ENCODE measurements at regions not wholly inside any gene's neighbourhood (a gene's known extent, or its start where the extent isn't known, plus 50 kb on each side); places are given as distances from the start of the nearest gene placed in this dataset.

GRCh38 chr5:23169660-23170416 lies 316.7 kb upstream of the CDH12 start:
- no peaks in the 10 kb centered on the region for H3K4me1 Mint-ChIP-seq
- POLR2A ChIA-PET: no interaction called here
- Histone ChIP-seq H3K79me2 (ENCODE audit: control insufficient read depth, insufficient read depth, low read length) (no peaks in the 10 kb centered on the region), H3K4me2 (replicated peaks; ENCODE audit: low read depth, low read length, poor library complexity, severe bottlenecking) (no peak overlapping the region), H3K27ac (ENCODE audit: low read length in 2 of 2) (no peak overlapping the region), H2AFZ (ENCODE audit: insufficient read depth, low read depth, low read length, poor library complexity, severe bottlenecking) (no peak overlapping the region), H3K9ac (ENCODE audit: low read length) (no peak overlapping the region), H3K27me3 (replicated peaks in 1 of 4; ENCODE audit: control extremely low read depth in 1 of 4, control insufficient read depth in 3 of 4, insufficient read depth in 4 of 4, low read length in 3 of 4) (no peaks in the 10 kb centered on the region), H3K4me3 (ENCODE audit: control extremely low read depth in 1 of 5, extremely low read depth in 1 of 5, insufficient read depth in 1 of 5, low read depth in 2 of 5, low read length in 4 of 5) (no peak overlapping the region), H4K20me1 (ENCODE audit: control insufficient read depth, insufficient read depth, low read length, poor library complexity, severe bottlenecking) (no peaks in the 10 kb centered on the region), H3K9me3 (ENCODE audit: control extremely low read depth in 1 of 3, control insufficient read depth in 2 of 3, insufficient read depth in 1 of 3, low read length in 2 of 3) (no peaks in the 10 kb centered on the region), H3K36me3 (replicated peaks in 1 of 2; ENCODE audit: control extremely low read depth in 1 of 2, control insufficient read depth in 1 of 2, extremely low read depth in 1 of 2, insufficient read depth in 2 of 2, low read length in 1 of 2) (no peaks in the 10 kb centered on the region), H3K4me1 (ENCODE audit: control insufficient read depth in 2 of 2, insufficient read depth in 2 of 2, low read length in 2 of 2) (no peaks in the 10 kb centered on the region)
- ATAC-seq (ENCODE audit: low read depth): no peak
- H3K4me3 Mint-ChIP-seq: no peak overlapping the region
- CTCF ChIA-PET: no interaction called here
- DNase-seq: no peak
- 80% methylated on average over 1 of the region's 7 CpGs for WGBS (ENCODE audit: insufficient coverage)
- H3K9me3 Mint-ChIP-seq (ENCODE audit: insufficient read depth): peaks cover 7% of the 10 kb centered on the region
- TF ChIP-seq, protein P1, sequence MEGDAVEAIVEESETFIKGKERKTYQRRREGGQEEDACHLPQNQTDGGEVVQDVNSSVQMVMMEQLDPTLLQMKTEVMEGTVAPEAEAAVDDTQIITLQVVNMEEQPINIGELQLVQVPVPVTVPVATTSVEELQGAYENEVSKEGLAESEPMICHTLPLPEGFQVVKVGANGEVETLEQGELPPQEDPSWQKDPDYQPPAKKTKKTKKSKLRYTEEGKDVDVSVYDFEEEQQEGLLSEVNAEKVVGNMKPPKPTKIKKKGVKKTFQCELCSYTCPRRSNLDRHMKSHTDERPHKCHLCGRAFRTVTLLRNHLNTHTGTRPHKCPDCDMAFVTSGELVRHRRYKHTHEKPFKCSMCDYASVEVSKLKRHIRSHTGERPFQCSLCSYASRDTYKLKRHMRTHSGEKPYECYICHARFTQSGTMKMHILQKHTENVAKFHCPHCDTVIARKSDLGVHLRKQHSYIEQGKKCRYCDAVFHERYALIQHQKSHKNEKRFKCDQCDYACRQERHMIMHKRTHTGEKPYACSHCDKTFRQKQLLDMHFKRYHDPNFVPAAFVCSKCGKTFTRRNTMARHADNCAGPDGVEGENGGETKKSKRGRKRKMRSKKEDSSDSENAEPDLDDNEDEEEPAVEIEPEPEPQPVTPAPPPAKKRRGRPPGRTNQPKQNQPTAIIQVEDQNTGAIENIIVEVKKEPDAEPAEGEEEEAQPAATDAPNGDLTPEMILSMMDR (IDR thresholded peaks at IDR 0.05): no peak
- no peak for TF ChIP-seq EZH2 (IDR thresholded peaks at IDR 0.05; ENCODE audit: borderline replicate concordance, insufficient read depth, low read depth, low read length, poor library complexity, severe bottlenecking)
- H3K27ac Mint-ChIP-seq: no peak overlapping the region
- H3K27me3 Mint-ChIP-seq: no peaks in the 10 kb centered on the region
- intact Hi-C loops (cut with micrococcal nuclease): no loop called here

GRCh38 chr5:23164971-23165370 lies 311.8 kb upstream of the CDH12 start:
- intact Hi-C loops (cut with micrococcal nuclease): no loop called here
- Mint-ChIP-seq H3K27me3 (no peaks in the 10 kb centered on the region), H3K27ac (no peak overlapping the region), H3K4me3 (no peak overlapping the region), H3K9me3 (ENCODE audit: insufficient read depth) (peaks cover 3% of the 10 kb centered on the region), H3K4me1 (no peaks in the 10 kb centered on the region)
- no peak for DNase-seq
- CTCF ChIA-PET: no interaction called here
- no peaks in the 10 kb centered on the region for H4K20me1 ChIP-seq (ENCODE audit: control insufficient read depth, insufficient read depth, low read length, poor library complexity, severe bottlenecking)
- no peaks in the 10 kb centered on the region for H3K9me3 ChIP-seq (ENCODE audit: control extremely low read depth in 1 of 3, control insufficient read depth in 2 of 3, insufficient read depth in 1 of 3, low read length in 2 of 3)
- no peak overlapping the region for H3K27ac ChIP-seq (ENCODE audit: low read length in 2 of 2)
- no peak for ATAC-seq (ENCODE audit: low read depth)
- H3K27me3 ChIP-seq (replicated peaks in 1 of 4; ENCODE audit: control extremely low read depth in 1 of 4, control insufficient read depth in 3 of 4, insufficient read depth in 4 of 4, low read length in 3 of 4): no peaks in the 10 kb centered on the region
- POLR2A ChIA-PET: no interaction called here
- no peaks in the 10 kb centered on the region for H3K36me3 ChIP-seq (replicated peaks in 1 of 2; ENCODE audit: control extremely low read depth in 1 of 2, control insufficient read depth in 1 of 2, extremely low read depth in 1 of 2, insufficient read depth in 2 of 2, low read length in 1 of 2)
- no peaks in the 10 kb centered on the region for H3K4me1 ChIP-seq (ENCODE audit: control insufficient read depth in 2 of 2, insufficient read depth in 2 of 2, low read length in 2 of 2)
- H2AFZ ChIP-seq (ENCODE audit: insufficient read depth, low read depth, low read length, poor library complexity, severe bottlenecking): no peak overlapping the region
- TF ChIP-seq, protein P1 (IDR thresholded peaks at IDR 0.05): no peak
- TF ChIP-seq EZH2 (IDR thresholded peaks at IDR 0.05; ENCODE audit: borderline replicate concordance, insufficient read depth, low read depth, low read length, poor library complexity, severe bottlenecking): no peak
- H3K79me2 ChIP-seq (ENCODE audit: control insufficient read depth, insufficient read depth, low read length): no peaks in the 10 kb centered on the region
- no peak overlapping the region for H3K4me3 ChIP-seq (ENCODE audit: control extremely low read depth in 1 of 5, extremely low read depth in 1 of 5, insufficient read depth in 1 of 5, low read depth in 2 of 5, low read length in 4 of 5)
- no peak overlapping the region for H3K4me2 ChIP-seq (replicated peaks; ENCODE audit: low read depth, low read length, poor library complexity, severe bottlenecking)
- H3K9ac ChIP-seq (ENCODE audit: low read length): no peak overlapping the region
